ENCODE measurements at regions not wholly inside any gene's neighbourhood (a gene's known extent, or its start where the extent isn't known, plus 50 kb on each side); places are given as distances from the start of the nearest gene placed in this dataset.
"Not testable (repeated sequence)": the region's sequence is repeated elsewhere in the genome, so short reads cannot be mapped to it uniquely, and the experiment has no call there.

GRCh38 chr3:82141592-82141991 is 380.1 kb upstream of the GBE1 start:
- DNase-seq: no peak

- DNase-seq: no peak
Measured at GRCh38 chr3:82137861-82138260, 376.4 kb upstream of the GBE1 start.

DNA sequence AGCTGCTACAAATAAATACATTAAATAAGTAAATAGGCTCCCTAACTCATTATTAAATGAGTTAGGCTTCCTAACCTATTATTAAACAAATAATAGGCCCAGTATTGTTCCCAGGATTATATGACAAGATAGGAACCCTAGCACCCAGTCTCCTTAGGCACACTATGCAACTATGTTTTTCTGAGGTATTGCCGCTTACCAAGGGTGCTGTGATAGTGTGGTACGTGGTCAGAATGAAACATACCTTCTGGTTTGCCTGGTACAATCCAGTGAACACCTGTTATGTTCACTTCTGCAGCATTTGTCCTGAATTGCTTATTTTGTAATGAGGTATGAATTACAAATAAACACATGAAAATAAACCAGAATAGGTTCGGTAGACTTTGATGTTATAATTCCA is 375.6 kb upstream of the GBE1 start:
- DNase-seq: no peak

DNA sequence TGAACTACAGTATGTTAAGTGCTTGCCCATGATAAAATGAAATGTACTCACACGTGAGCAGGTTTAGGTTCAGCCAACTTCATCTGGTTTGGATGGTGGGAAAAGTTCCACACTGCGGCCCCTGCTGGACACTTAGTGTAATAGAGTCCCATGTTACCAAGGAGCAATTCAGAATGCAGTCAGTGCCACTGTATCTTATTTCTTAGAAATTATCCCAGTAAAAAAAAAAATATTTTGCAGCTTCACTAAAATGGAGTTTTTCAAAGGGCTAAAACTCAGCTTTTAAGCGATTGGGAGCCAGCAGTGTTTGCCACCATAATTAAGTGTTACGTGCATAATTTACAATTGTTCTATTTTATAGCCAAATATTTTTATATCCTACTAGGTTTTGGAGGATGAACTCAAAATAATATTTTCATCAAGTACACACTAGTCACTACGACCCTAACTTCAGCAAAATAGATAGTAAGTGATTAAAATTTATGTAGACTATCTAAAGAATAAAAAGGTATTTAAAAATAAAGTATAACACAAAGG is 371.7 kb upstream of the GBE1 start:
- DNase-seq: peak; percentile 37

- DNase-seq: no peak
Measured at GRCh38 chr3:82132210-82133069, 371.0 kb upstream of the GBE1 start.

DNA sequence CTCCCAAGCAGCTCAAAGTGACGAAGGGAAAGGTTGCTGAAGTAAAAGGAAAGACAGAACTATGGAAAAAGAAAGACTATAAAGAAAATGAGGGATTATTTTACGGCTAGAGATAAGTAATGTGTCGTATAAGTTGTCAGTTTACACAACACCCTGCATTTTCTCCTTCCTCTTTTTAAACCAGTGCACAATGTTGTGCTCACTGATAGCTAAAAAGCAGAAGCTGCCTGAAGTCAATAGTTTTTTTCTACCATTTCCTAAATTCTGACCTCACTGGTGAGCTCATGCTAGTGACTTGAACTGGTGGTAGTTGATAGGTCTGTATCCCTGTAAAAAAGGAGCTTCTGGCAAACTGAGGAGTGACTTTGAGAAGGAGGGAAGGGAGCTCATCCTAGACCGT is 368.6 kb upstream of the GBE1 start:
- DNase-seq: peak; percentile 48

DNA sequence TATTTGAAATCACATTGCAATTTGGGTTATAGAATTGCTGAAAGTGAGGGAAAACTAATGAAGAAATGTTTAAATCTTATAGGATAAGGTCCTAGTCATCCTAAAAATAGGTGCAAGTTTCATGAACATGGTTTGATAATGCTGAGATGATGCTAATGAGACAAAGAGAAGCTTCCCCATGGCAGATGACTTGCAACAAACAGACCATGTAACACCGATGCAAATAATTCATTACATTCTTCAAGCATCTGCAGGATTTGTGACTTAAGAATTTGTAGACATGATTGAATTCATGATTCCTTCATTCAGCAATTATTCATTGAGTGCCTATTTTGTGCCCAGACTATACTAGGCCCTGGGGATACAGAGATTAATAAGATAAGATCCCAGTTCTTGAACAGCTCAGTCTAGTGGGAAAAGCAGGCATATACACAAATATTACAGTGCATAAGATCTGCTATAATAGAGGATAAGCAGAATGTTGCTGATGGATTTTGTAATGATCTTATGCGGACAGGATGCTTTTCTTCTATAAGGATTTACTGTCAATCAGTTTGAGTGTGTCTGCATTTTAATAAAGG is 367.9 kb upstream of the GBE1 start:
- DNase-seq: no peak

GRCh38 chr3:82128271-82128670 is 366.8 kb upstream of the GBE1 start:
- DNase-seq: no peak

GRCh38 chr3:82122554-82123345 is 361.3 kb upstream of the GBE1 start:
- no peak for DNase-seq

DNA sequence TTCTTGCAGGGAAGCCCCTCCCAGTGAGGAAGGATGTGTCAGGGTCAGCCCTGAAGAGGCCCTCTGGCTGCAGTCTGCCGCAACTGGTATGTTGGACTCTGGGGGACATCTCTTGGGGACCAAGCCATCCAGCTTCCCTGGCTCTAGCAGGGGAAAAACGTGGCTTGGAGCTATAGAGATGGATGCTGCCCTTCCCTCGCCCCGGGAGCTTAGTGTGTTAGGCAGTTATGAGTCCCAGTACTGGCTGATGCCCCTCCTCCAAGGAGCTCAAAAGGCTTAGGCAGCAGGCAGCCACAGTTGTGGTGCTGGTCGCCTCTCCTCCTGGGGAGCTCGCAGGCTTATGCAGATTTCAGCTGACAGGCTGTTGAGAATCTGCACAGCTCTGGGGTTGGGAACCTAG is 353.1 kb upstream of the GBE1 start:
- DNase-seq: no peak

- DNase-seq: not testable (repeated sequence)
Measured at GRCh38 chr3:82110721-82111120, 349.3 kb upstream of the GBE1 start.

DNA sequence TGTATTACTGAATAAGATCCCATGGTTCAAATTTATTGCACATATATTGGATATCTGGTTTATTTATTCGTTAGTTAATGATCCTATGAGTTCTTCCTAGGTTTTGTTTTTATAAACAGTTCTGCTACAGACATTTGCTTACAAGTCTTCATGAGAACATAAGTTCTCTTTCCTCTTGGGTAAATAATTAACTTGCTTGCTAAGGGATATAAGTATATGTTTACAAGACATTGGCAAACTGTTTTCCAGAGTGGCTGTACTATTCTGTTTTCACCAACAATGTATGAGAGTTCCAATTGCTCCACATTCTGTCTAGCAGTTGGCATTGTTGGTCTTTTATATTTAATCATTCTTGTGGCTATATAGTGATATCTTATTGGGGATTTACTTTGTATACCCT is 341.8 kb upstream of the GBE1 start:
- no peak for DNase-seq

DNA sequence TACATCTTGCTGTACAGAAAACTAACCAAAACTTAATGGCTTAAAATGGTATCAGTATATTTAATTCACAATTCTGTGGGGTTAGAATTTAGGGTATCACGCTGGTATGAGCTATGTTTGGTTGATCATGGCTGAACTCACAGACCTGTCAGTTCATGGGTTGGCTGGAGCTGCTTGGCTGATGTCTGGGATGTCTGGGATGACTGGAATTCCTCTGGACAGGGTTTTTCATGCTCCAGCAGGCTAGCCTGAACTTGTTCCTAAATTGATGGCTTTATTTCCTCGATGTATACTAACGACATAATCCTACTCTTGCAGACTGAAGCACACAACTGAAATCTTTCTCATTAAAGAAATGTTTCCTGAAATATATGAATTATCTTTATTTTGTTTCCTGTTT is 338.9 kb upstream of the GBE1 start:
- DNase-seq: no peak

DNA sequence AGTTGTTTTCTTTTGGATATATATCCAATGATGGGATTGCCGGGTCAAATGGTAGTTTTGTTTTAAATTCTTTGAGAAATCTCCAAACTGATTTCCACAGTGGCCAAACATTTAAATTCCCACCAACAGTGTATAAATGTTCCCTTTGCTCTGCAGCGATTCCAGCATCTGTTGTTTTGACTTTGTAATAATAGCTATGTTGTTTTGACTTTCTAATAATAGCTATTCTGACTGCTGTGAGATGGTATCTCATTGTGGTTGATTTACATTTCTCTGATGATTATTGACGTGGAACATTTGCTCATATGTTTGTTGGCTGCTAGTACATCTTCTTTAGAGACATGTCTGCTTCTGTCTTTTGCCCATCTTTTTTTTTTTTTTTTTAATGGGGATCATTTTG is 332.2 kb upstream of the GBE1 start:
- no peak for DNase-seq

DNA sequence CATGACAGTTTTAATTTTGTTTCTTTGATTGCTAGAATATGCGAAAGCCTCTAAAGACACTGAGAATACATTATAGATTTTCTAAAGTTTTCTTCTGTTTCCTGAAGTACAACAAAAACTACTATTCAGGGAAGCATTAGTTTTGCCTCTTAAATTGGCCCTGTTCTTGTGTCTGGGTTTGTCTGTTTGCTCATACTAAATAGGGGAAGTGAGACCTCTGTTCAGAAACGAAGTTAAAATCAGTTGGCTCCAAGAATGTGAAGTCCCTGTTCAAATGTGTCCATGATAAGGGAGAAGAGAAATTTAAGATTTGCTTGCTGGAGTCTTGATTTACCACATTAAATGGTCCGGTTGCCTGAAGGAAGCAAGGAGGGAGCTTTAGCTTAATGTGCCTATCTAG is 327.3 kb upstream of the GBE1 start:
- no peak for DNase-seq

GRCh38 chr3:82087958-82088357 is 326.5 kb upstream of the GBE1 start:
- no peak for DNase-seq

- no peak for DNase-seq
Measured at GRCh38 chr3:82085851-82086475, 324.5 kb upstream of the GBE1 start.

GRCh38 chr3:82085356-82085755 is 323.9 kb upstream of the GBE1 start:
- no peak for DNase-seq

DNA sequence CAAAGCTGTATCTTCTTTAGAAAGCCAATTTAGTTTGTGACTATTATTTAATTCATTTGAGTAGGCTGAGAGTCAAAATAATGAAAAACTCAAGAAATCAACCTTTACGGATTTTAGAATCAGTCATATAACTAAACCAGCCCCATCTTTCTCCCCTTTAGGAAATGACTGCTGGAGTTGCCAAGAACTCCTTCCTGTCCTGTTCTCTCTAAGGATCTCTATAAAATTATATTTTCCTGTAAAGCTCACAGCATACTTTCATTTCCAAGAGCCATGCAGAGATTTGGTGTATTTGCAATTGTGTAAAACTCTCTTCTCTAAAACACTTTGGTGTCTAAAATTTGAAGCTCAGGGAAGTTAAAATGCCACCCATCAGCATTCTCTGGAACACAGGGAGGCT is 323.4 kb upstream of the GBE1 start:
- DNase-seq: no peak

- no peak for DNase-seq
Measured at GRCh38 chr3:82082796-82083195, 321.4 kb upstream of the GBE1 start.

GRCh38 chr3:82081351-82081750 is 319.9 kb upstream of the GBE1 start:
- no peak for DNase-seq

DNA sequence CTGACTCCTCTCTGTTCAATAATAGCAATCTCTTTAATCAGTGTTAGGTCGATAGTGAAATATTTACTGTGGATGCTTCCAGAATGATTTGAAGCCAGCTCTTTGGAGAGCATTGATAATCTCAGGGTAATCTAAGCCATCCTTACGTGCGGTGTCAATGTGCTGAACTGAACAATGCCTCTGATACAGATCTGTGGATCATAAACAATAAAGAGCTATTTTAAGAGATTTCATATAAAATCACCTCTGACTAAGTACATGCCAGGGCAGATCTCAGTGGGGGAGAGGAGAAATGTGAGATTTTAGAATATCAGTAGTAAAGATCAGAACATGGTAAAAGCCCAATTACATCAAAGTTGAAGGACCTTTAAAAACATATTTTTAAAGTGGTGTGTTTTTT is 319.3 kb upstream of the GBE1 start:
- no peak for DNase-seq

DNA sequence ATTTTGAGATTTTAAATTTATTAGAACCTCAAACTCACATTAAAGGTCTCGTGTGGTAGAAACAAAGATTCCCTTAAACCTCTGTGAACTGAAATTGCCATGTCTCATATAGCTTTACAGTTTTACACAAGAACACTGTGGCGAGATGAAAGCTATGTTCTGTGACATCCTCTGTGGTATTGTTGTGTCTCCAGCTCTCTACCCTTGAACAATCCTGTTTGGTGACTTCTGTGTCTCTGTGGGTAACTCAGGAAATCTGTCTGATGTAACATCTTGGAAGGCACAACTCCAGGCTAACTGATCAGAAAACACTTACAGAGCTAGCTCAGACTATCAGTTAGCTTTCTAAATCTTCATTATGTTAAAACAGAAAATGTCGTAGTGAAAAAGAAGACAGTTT is 318.8 kb upstream of the GBE1 start:
- DNase-seq: peak; percentile 9

Measured in KG1 (cell line).